ENCODE measurements at regions not wholly inside any gene's neighbourhood (a gene's known extent, or its start where the extent isn't known, plus 50 kb on each side); places are given as distances from the start of the nearest gene placed in this dataset.

DNA sequence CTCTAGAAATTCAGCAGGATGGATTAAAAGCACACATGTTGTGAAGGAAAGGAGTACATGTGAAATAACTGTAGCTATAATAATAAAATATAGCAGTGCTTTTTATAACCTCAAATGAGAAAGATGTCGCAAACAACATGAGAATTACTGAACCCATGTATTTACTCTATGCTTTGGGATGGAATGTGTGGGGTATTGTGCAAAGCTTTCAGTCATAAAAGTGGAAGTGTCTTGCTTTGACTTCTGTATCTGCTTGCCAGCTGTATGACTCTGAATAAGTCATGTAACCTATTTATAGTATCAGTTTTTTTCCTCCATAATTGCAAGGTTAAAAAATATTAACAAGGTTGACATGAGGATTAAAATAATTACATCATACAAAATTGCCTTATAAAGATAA is 519.3 kb upstream of the CADM2 start:
- Mint-ChIP-seq H3K4me3 (no peak overlapping the region), H3K27ac (no peak overlapping the region), H3K4me1 (ENCODE audit: low read depth) (no peaks in the 10 kb centered on the region), H3K36me3 (ENCODE audit: low read depth) (no peaks in the 10 kb centered on the region), H3K27me3 (no peaks in the 10 kb centered on the region), H3K9me3 (no peaks in the 10 kb centered on the region)
- intact Hi-C loops (cut with micrococcal nuclease) = no loop called here

DNA sequence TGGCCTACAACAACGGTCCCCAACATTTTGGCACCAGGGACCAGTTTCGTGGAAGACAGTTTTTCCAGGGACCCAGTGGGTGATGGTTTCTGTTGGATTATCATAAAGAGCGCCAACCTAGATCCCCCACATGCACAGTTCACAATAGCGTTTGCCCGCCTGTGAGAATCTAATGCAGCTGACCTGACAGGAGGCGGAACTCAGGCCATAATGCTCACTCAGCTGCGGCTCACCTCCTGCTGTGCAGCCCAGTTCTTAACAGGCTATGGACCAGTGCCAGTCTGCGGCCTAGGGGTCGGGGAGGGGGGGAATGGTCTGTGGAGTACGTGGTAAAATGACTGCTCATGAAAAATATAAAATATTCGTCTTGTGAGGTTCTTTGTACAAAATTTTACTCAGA is 518.5 kb upstream of the CADM2 start:
- H3K4me3 Mint-ChIP-seq = no peak overlapping the region
- no peaks in the 10 kb centered on the region for H3K36me3 Mint-ChIP-seq (ENCODE audit: low read depth)
- no peak overlapping the region for H3K27ac Mint-ChIP-seq
- H3K9me3 Mint-ChIP-seq = no peaks in the 10 kb centered on the region
- no peaks in the 10 kb centered on the region for H3K27me3 Mint-ChIP-seq
- intact Hi-C loops (cut with micrococcal nuclease) = no loop called here
- H3K4me1 Mint-ChIP-seq (ENCODE audit: low read depth) = no peaks in the 10 kb centered on the region

DNA sequence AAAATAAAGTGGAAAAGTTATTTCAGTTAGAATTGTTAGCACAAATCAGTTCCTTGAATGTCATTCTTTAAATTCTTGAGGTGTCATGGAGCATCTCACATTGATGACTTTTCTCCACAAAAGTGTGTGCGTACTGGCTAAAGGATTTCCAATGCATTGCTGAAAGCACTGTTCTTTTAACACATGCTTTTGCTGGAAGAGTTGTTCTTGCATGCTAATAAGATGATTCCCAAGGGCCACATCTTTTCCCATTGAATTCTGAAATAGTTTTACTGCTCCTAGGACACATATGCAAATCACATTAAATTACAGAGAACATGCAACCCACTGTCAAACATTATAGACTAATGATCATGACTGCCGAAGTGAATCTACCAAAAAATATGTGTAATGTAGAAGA is 516.3 kb upstream of the CADM2 start:
- Mint-ChIP-seq H3K36me3 (ENCODE audit: low read depth) (no peaks in the 10 kb centered on the region), H3K4me3 (no peak overlapping the region), H3K9me3 (no peaks in the 10 kb centered on the region), H3K4me1 (ENCODE audit: low read depth) (no peaks in the 10 kb centered on the region), H3K27ac (no peak overlapping the region), H3K27me3 (no peaks in the 10 kb centered on the region)
- intact Hi-C loops (cut with micrococcal nuclease) = no loop called here

DNA sequence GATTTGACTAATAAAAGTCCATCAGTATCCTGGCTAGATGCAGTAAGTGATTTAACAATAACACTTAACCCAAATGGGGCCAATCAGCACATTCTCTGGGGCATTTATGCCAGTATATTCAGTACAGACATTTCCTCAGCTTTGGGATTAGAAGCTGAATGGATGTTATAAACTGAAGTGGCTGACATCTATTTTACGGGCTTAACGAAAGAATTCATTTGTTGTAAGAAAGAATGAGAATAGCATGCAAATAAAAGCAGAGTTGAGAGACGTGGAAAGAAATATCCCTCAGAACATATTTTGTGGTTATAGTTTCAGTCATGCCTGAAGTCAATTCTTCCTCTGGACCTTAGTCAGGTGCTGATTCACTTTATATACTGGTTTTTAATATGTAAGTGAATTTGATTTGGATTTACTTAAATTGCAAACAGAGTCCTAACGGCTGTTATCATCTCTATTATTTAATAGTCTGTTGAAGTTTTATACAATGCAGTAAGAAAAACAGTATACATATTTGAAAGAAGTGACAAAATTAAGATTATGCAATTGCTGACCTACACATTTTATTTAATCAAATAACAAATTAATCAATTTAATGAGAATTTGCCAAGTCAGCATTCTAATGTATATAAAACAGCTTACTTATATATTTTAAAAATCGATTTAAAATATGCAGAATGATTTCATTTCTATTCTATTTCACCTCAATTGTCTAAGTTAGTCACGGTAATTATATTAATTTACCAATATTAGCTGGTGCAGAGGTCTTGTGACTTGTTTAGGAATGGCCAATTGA is 513.9 kb upstream of the CADM2 start:
- Mint-ChIP-seq H3K27ac (no peak overlapping the region), H3K9me3 (no peaks in the 10 kb centered on the region), H3K4me1 (ENCODE audit: low read depth) (no peaks in the 10 kb centered on the region), H3K27me3 (no peaks in the 10 kb centered on the region), H3K4me3 (no peak overlapping the region), H3K36me3 (ENCODE audit: low read depth) (no peaks in the 10 kb centered on the region)
- intact Hi-C loops (cut with micrococcal nuclease) = no loop called here

DNA sequence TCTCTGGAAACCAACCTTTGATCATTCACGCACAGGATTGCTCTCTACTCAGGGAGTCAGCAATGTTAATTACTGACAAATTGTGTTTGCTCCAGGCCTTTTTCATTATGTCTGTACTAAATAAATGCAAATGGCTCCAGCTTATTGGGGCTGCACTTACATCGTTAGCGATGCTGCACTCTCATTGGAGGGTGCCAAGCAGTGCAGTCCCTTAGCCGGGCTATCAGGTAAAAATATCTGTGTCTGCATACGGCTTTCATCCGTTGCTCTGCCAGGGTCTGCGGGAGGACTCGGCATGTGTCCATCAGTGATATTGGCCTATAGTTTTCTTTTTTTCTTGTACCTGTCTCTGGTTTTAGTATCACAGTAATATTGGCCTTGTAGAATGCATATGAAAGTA is 471.5 kb upstream of the CADM2 start:
- Mint-ChIP-seq H3K9me3 (peaks cover 21% of the 10 kb centered on the region), H3K4me1 (ENCODE audit: low read depth) (no peaks in the 10 kb centered on the region), H3K36me3 (ENCODE audit: low read depth) (no peaks in the 10 kb centered on the region), H3K27ac (no peak overlapping the region), H3K27me3 (no peaks in the 10 kb centered on the region), H3K4me3 (no peak overlapping the region)
- intact Hi-C loops (cut with micrococcal nuclease) = no loop called here

DNA sequence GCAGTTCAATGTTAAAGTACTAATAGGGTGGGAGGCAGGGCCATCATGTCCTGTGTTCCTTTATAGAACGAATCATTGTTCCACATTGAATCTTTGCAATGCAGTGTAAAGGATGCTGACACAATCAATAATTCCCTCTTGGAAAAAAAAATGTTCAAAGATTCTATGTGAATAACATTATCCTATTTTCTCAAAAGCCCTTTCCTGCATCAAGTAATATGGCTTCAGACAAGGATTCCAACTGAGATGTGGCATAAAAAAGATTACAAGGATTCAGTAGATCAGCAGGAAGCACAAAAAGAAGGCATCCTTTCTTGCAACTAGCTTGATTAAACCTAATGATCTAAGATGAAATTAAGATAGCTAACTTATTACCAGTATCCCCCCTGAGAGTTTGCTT is 454.0 kb upstream of the CADM2 start:
- peaks cover 12% of the 10 kb centered on the region for H3K9me3 Mint-ChIP-seq

DNA sequence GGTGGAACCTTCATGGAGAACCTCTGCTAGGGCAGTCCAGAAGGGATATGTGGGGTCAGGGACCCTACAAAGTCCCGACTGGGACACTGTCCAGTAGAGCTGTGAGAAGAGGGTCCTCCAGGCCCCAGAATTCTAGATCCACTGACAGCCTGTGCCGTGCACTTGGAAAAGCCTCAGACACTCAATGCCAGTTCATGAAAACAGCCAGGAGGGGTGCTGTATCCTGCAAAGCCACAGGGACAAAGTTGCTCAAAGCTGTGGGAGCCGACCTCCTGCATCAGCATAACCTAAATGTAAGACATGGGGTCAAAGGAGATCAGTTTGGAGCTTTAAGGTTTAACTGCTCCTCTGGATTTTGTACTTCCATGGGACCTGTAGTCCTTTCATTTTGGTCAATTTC is 448.8 kb upstream of the CADM2 start:
- intact Hi-C loops (cut with micrococcal nuclease) = no loop called here
- Mint-ChIP-seq H3K27ac (no peak overlapping the region), H3K4me1 (ENCODE audit: low read depth) (no peaks in the 10 kb centered on the region), H3K36me3 (ENCODE audit: low read depth) (no peaks in the 10 kb centered on the region), H3K9me3 (peaks cover 18% of the 10 kb centered on the region), H3K4me3 (no peak overlapping the region), H3K27me3 (no peaks in the 10 kb centered on the region)

More for the DNA sequence above, 454.0 kb upstream of the CADM2 start:
- intact Hi-C loops (cut with micrococcal nuclease) = no loop called here
- H3K4me1 Mint-ChIP-seq (ENCODE audit: low read depth) = no peaks in the 10 kb centered on the region
- no peaks in the 10 kb centered on the region for H3K36me3 Mint-ChIP-seq (ENCODE audit: low read depth)
- H3K27ac Mint-ChIP-seq = no peak overlapping the region
- no peak overlapping the region for H3K4me3 Mint-ChIP-seq
- H3K27me3 Mint-ChIP-seq = no peaks in the 10 kb centered on the region

DNA sequence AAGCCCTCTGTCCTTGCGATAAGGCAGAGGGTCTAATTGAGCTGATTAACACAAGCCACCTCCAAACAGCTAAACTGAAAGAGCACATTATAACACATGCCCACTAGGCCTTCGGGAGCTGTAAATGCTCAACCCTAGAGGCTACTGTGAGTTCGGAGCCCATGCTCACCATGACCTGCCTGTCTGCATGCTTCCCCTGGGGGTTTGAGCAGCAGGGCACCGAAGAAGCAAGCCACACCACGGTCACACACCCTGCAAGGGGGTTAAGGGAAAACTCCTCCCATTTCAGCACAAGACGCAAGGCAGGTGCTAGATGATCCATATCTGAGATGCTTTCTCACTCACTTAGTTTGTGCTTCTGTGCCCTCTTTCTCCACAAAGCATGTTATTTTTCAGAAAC is 435.9 kb upstream of the CADM2 start:
- intact Hi-C loops (cut with micrococcal nuclease) = no loop called here
- Mint-ChIP-seq H3K9me3 (peaks cover 15% of the 10 kb centered on the region), H3K27me3 (no peaks in the 10 kb centered on the region), H3K4me1 (ENCODE audit: low read depth) (no peaks in the 10 kb centered on the region), H3K4me3 (no peak overlapping the region), H3K27ac (no peak overlapping the region), H3K36me3 (ENCODE audit: low read depth) (no peaks in the 10 kb centered on the region)

DNA sequence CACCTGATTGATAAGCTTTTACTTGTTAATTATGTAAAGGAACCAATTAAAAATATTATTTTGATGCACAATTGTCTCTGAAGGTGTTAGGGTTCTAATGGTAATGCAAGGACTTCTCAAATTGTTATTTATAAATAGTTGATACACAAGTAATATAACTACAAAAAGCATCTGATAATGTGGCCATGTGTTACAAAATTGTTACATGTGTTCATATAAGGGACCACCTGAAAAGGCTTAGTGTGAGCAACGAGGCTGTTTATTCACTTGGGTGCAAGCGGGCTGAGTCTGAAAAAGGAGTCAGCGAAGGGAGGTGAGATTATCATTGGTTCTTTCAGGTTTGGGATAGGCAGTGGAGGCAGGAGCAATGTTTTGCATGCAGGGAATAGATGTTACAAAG is 421.9 kb upstream of the CADM2 start:
- intact Hi-C loops (cut with micrococcal nuclease) = no loop called here
- Mint-ChIP-seq H3K27me3 (no peaks in the 10 kb centered on the region), H3K27ac (no peak overlapping the region), H3K36me3 (ENCODE audit: low read depth) (no peaks in the 10 kb centered on the region), H3K4me1 (ENCODE audit: low read depth) (no peaks in the 10 kb centered on the region), H3K4me3 (no peak overlapping the region), H3K9me3 (no peaks in the 10 kb centered on the region)

DNA sequence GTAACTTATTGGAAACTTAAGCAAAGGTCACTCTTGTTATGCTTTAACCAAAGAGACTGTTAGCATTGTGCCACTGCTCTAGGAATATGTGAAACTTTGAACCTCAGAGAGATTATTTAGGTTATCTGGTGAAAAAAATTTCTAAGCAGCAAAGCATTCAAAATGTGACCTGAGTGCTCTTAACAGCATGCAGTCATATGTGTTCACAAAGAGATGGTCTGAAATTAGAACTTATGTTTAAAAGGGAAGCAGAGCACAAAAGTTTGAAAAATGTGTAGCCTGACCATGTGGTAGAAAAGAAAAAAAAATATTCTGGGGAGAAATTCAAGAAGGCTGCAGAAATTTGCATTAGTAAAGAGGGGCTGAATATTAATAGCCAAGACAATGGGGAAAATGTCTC is 420.2 kb upstream of the CADM2 start:
- Mint-ChIP-seq H3K27me3 (no peaks in the 10 kb centered on the region), H3K27ac (no peak overlapping the region), H3K4me3 (no peak overlapping the region), H3K9me3 (no peaks in the 10 kb centered on the region), H3K4me1 (ENCODE audit: low read depth) (no peaks in the 10 kb centered on the region), H3K36me3 (ENCODE audit: low read depth) (no peaks in the 10 kb centered on the region)
- intact Hi-C loops (cut with micrococcal nuclease) = no loop called here

DNA sequence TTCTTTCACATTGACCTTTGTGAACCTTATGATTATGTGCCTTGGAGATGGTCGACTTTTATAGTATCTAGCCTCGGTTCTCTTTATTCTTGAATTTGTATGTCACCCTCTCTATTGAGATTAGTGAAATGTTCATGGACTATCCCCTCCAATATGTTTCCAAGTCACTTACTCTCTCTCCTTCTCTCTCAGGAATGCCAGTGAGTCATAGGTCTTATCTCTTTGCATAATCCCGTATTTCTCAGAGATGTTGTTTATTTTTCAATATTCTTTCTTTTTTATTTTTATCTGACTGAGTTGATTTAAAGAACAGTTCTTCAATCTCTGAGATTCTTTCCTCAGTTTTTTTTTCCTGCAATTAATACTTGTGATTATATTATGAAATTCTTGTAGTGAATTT is 411.6 kb upstream of the CADM2 start:
- no peaks in the 10 kb centered on the region for H3K36me3 Mint-ChIP-seq (ENCODE audit: low read depth)
- intact Hi-C loops (cut with micrococcal nuclease) = no loop called here
- no peaks in the 10 kb centered on the region for H3K4me1 Mint-ChIP-seq (ENCODE audit: low read depth)
- no peak overlapping the region for H3K4me3 Mint-ChIP-seq
- H3K27ac Mint-ChIP-seq = no peak overlapping the region
- no peaks in the 10 kb centered on the region for H3K27me3 Mint-ChIP-seq
- H3K9me3 Mint-ChIP-seq = no peaks in the 10 kb centered on the region

DNA sequence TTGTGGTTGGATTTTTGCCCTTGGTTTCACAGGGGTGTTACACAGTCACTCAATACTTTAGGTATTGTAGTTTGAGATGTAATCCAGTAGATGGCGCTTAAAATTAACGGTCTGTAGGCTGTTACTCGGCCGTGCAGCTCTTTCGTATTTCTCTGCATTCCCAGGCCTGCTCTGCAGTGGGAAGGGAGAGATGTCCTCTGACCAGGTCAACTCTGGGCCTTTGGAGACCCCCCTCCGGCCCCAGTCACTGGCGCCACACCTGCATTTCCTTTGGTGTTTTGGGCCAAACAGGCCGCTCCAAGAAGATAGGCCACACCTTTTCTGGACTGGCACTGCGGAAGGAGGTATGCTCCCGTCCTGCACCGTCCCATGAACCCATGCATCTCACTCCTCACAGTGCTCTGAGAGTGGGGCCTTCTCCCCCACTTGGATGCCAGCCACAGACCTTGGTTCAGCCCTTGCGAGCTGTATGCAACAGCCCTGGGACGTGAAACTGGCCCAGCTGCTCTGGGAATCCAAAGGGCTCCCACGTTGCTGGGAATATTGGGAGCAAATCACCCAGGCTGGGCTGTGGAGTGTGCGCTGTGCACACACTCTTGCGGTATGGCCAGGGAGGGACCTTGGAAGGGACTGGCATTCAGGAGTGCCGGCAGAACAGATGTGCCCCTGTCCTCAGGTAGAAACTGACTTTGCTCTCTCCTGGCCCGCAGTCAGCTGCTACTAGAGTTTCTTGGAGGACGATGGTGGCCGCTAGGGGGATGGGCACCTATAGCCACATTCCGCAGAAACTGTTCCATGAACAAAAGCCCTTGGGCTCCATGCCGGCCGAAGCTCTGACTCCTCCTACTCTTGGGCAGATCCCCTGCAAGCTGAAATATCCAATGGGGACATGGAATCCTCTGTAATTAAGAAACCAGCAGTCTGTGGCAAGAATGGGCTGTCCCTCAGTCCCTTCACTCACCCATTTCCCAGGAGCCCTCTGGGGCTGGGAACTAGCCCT is 410.5 kb upstream of the CADM2 start:
- no peak overlapping the region for H3K27ac Mint-ChIP-seq
- no peaks in the 10 kb centered on the region for H3K27me3 Mint-ChIP-seq
- H3K4me3 Mint-ChIP-seq = no peak overlapping the region
- intact Hi-C loops (cut with micrococcal nuclease) = loop anchor here (1.0 kb wide), 2 partner anchors 225 to 1028 kb away; no protein-coding TSS in a partner anchor
- H3K9me3 Mint-ChIP-seq = no peaks in the 10 kb centered on the region
- no peaks in the 10 kb centered on the region for H3K36me3 Mint-ChIP-seq (ENCODE audit: low read depth)
- H3K4me1 Mint-ChIP-seq (ENCODE audit: low read depth) = no peaks in the 10 kb centered on the region

DNA sequence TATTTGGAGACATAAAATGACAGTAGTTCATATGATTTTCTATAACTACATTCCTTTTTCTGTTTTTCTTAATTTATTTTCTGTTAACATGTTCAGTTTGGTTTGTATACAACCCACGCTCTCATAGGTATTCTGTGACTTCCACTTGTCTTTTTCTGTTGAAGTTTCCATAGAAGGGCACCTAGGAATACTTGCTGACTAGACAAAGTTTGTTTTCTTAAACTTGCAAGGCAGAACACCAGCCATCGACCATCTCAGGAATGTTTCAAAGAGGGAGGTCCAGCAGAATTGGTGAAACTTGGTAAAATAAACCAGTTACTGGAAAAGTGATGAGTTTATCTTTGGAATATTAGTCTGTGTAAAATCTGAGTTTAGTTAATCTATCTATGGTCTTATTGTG is 403.2 kb upstream of the CADM2 start:
- Mint-ChIP-seq H3K9me3 (no peaks in the 10 kb centered on the region), H3K36me3 (ENCODE audit: low read depth) (no peaks in the 10 kb centered on the region), H3K4me3 (no peak overlapping the region), H3K4me1 (ENCODE audit: low read depth) (no peaks in the 10 kb centered on the region), H3K27ac (no peak overlapping the region), H3K27me3 (no peaks in the 10 kb centered on the region)
- intact Hi-C loops (cut with micrococcal nuclease) = no loop called here

DNA sequence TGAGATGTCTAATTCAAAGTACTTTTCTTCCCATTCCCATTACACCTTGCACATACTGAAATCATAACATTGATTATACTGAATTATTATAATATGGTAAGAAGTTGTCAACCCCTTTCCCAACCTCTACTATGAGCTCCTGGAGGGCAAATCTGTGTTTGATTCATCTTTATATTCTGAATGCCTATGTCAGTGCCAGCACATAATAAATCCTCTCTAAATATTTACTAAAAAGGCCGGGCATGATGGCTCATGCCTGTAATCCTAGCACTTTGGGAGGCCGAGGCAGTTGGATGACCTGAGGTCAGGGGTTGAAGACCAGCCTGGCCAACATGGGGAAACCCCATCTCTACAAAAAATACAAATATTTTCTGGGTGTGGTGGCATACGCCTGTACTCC is 392.5 kb upstream of the CADM2 start:
- Mint-ChIP-seq H3K9me3 (no peaks in the 10 kb centered on the region), H3K4me3 (no peak overlapping the region), H3K27ac (no peak overlapping the region), H3K27me3 (no peaks in the 10 kb centered on the region), H3K36me3 (ENCODE audit: low read depth) (no peaks in the 10 kb centered on the region), H3K4me1 (ENCODE audit: low read depth) (no peaks in the 10 kb centered on the region)
- intact Hi-C loops (cut with micrococcal nuclease) = no loop called here

Measured in dendritic cell treated with granulocyte-macrophage colony-stimulating factor and Interleukin-4, amounts not matched to agents 40 ng/mL and 50 ng/mL, for 4 days (primary cell).